22Rv1 (cell line): ENCODE measurements at regions not wholly inside any gene's neighbourhood (a gene's known extent, or its start where the extent isn't known, plus 50 kb on each side); places are given as distances from the start of the nearest gene placed in this dataset.

Experiments used
- CTCF ChIP-seq: fragments of 450-650 bp; IDR thresholded peaks from 2 replicates; pipeline ENCODE4 v1.5.1; 2017; ENCODE audit warnings: mild to moderate bottlenecking
- ZFX ChIP-seq: fragments of 450-650 bp; IDR thresholded peaks from 2 replicates; pipeline ENCODE4 v1.6.1; 2017; ENCODE audit warnings: antibody characterized with exemption, borderline replicate concordance

- TF ChIP-seq CTCF (no peak), ZFX (no peak)
These were observed 171.8 kb downstream of the MATN1 start for GRCh38 chr1:30551603-30552002.
